H1 (cell line): ENCODE measurements at regions not wholly inside any gene's neighbourhood (a gene's known extent, or its start where the extent isn't known, plus 50 kb on each side); places are given as distances from the start of the nearest gene placed in this dataset.

Experiments
- CTCF ChIA-PET: fragments of 300-600 bp; sonication (Branson Sonifier 250); formaldehyde crosslinking; loops from one replicate; lab custom pipeline; 2021; ENCODE audit not compliant: partially characterized antibody; lab: Charles Lee
- POLR2A ChIA-PET: fragments of 300-600 bp; sonication (Branson Sonifier 250); formaldehyde crosslinking; loops from one replicate; lab custom pipeline; 2021; ENCODE audit warnings: inconsistent platforms; ENCODE audit not compliant: partially characterized antibody; lab: Charles Lee
- DNase-seq, 2 experiments: peaks; one replicate each; pipeline versions ENCODE4 v3.0.0 to v3.0.0-alpha.2; 2010 to 2022; ENCODE audit warnings: low spot score in 2 of 2, low read depth in 1 of 2, mixed read lengths in 1 of 2
- FAIRE-seq: peaks from 2 replicates; lab custom pipeline; 2011; peaks lifted over from hg19 to GRCh38; lab: Jason Lieb, UNC
- H2AFZ ChIP-seq: 2 replicates; pipeline ENCODE4 v1.8.1; 2012; ENCODE audit warnings: low read length, inconsistent platforms
- H2AK5ac ChIP-seq: 2 replicates; pipeline ENCODE4 v1.6.1; 2013; ENCODE audit warnings: low read depth, low read length
- H2BK120ac ChIP-seq: replicated peaks from 2 replicates; pipeline ENCODE3; 2013; ENCODE audit warnings: low read depth, low read length, inconsistent platforms
- H2BK12ac ChIP-seq: 2 replicates; pipeline ENCODE4 v1.6.1; 2013; ENCODE audit warnings: low read depth, low read length
- H2BK15ac ChIP-seq: 2 replicates; pipeline ENCODE4 v1.6.1; 2013; ENCODE audit warnings: low read length
- H2BK20ac ChIP-seq: 2 replicates; pipeline ENCODE4 v1.6.1; 2013; ENCODE audit warnings: low read length
- H2BK5ac ChIP-seq: 2 replicates; pipeline ENCODE4 v1.6.1; 2013; ENCODE audit warnings: low read depth, low read length
- H3K14ac ChIP-seq: 2 replicates; pipeline ENCODE4 v1.6.1; 2013; ENCODE audit warnings: inconsistent platforms; ENCODE audit not compliant: insufficient read length
- H3K18ac ChIP-seq: 2 replicates; pipeline ENCODE4 v1.6.1; 2013; ENCODE audit warnings: low read length; ENCODE audit errors: extremely low read depth
- H3K23ac ChIP-seq: 2 replicates; pipeline ENCODE4 v1.6.1; 2013; ENCODE audit warnings: inconsistent platforms; ENCODE audit not compliant: insufficient read length
- H3K23me2 ChIP-seq: 2 replicates; pipeline ENCODE4 v1.6.1; 2013; ENCODE audit warnings: low read depth, low read length
- H3K27ac ChIP-seq: 2 replicates; pipeline ENCODE4 v1.6.1; 2011; ENCODE audit warnings: low read depth, low read length, inconsistent platforms
- H3K27me3 ChIP-seq, 4 experiments: replicated peaks in 1 of 4; 1 replicate in 1 of 4; 2 replicates in 3 of 4; pipeline versions ENCODE4 v1.6.1 to v1.8.1; 2011 to 2013; ENCODE audit warnings: low read length in 3 of 4, mild to moderate bottlenecking in 3 of 4, inconsistent platforms in 2 of 4, mixed read lengths in 2 of 4, moderate library complexity in 1 of 4; ENCODE audit not compliant: control insufficient read depth in 3 of 4, insufficient read depth in 3 of 4; ENCODE audit errors: extremely low read depth in 1 of 4
- H3K36me3 ChIP-seq, 4 experiments: 2 replicates each; pipeline versions ENCODE4 v1.6.1 to v1.8.1; 2011 to 2013; ENCODE audit warnings: mild to moderate bottlenecking in 4 of 4, low read length in 3 of 4, moderate library complexity in 2 of 4, control low read depth in 1 of 4, inconsistent platforms in 1 of 4; ENCODE audit not compliant: insufficient read depth in 4 of 4, control insufficient read depth in 2 of 4
- H3K4ac ChIP-seq: replicated peaks from 2 replicates; pipeline ENCODE3; 2013; ENCODE audit warnings: low read length, low read depth, mixed read lengths, inconsistent platforms; ENCODE audit not compliant: insufficient read length
- H3K4me1 ChIP-seq, 4 experiments: replicated peaks in 1 of 4; 1 replicate in 1 of 4; 2 replicates in 3 of 4; pipeline versions ENCODE4 v1.6.1 to v1.8.1; 2011 to 2013; ENCODE audit warnings: low read length in 3 of 4, inconsistent platforms in 2 of 4, mixed read lengths in 1 of 4; ENCODE audit not compliant: insufficient read depth in 4 of 4, control insufficient read depth in 3 of 4
- H3K4me2 ChIP-seq, 2 experiments: 2 replicates each; pipeline versions ENCODE4 v1.6.1 to v1.8.1; 2011 to 2013; ENCODE audit warnings: low read depth in 2 of 2, low read length in 2 of 2, control low read depth in 1 of 2, inconsistent platforms in 1 of 2, mild to moderate bottlenecking in 1 of 2; ENCODE audit not compliant: insufficient read depth in 1 of 2
- H3K4me3 ChIP-seq, 4 experiments: fragments of 200-600, 300-600 bp in 1 of 4; sonication (generic), shearing (Covaris generic), sonication (Bioruptor Twin) in 1 of 4; 2 replicates each; pipeline versions ENCODE4 v1.5.1 to v1.8.1; 2011 to 2016; ENCODE audit warnings: low read length in 4 of 4, low read depth in 3 of 4, control low read depth in 2 of 4, inconsistent platforms in 2 of 4, mild to moderate bottlenecking in 2 of 4, mixed read lengths in 1 of 4, moderate library complexity in 1 of 4; ENCODE audit not compliant: insufficient read depth in 2 of 4; ENCODE audit errors: extremely low read depth in 1 of 4
- H3K56ac ChIP-seq: replicated peaks from 2 replicates; pipeline ENCODE3; 2013; ENCODE audit warnings: low read depth, mild to moderate bottlenecking, mixed read lengths, low read length, inconsistent platforms; ENCODE audit not compliant: insufficient read length
- H3K79me1 ChIP-seq: 2 replicates; pipeline ENCODE4 v1.6.1; 2013; ENCODE audit warnings: low read depth, low read length, control low read depth
- H3K79me2 ChIP-seq, 2 experiments: 2 replicates each; pipeline versions ENCODE4 v1.6.1 to v1.8.1; 2012 to 2013; ENCODE audit warnings: low read length in 2 of 2, mild to moderate bottlenecking in 2 of 2, inconsistent platforms in 1 of 2; ENCODE audit not compliant: insufficient read depth in 2 of 2, control insufficient read depth in 1 of 2
- H3K9ac ChIP-seq, 4 experiments: replicated peaks in 1 of 4; 1 replicate in 1 of 4; 2 replicates in 3 of 4; pipeline versions ENCODE4 v1.6.1 to v1.8.1; 2011 to 2013; ENCODE audit warnings: low read depth in 3 of 4, low read length in 3 of 4, control low read depth in 2 of 4, mild to moderate bottlenecking in 2 of 4, moderate library complexity in 2 of 4, inconsistent platforms in 1 of 4; ENCODE audit errors: extremely low read depth in 1 of 4
- H3K9me3 ChIP-seq, 2 experiments: 2 replicates each; pipeline versions ENCODE4 v1.6.1 to v1.8.1; 2012 to 2013; ENCODE audit warnings: mild to moderate bottlenecking in 2 of 2, moderate library complexity in 2 of 2, control low read depth in 1 of 2, inconsistent platforms in 1 of 2, low read depth in 1 of 2, low read length in 1 of 2, mixed read lengths in 1 of 2; ENCODE audit not compliant: insufficient read depth in 2 of 2
- H4K20me1 ChIP-seq, 2 experiments: replicated peaks in 1 of 2; 2 replicates each; pipeline versions ENCODE3 to v1.8.1; 2011 to 2013; ENCODE audit warnings: inconsistent platforms in 2 of 2, low read length in 2 of 2, mild to moderate bottlenecking in 1 of 2; ENCODE audit not compliant: insufficient read depth in 2 of 2, control insufficient read depth in 1 of 2
- H4K5ac ChIP-seq: 2 replicates; pipeline ENCODE4 v1.6.1; 2013; ENCODE audit warnings: low read length, low read depth, mixed read lengths, inconsistent platforms; ENCODE audit not compliant: insufficient read length
- H4K8ac ChIP-seq: 2 replicates; pipeline ENCODE4 v1.8.0; 2013; ENCODE audit warnings: mild to moderate bottlenecking, moderate library complexity, low read length, inconsistent platforms; ENCODE audit not compliant: insufficient read depth; ENCODE audit errors: extremely low read depth
- H4K91ac ChIP-seq: replicated peaks from 2 replicates; pipeline ENCODE3; 2013; ENCODE audit warnings: low read length, mixed read lengths, inconsistent platforms; ENCODE audit not compliant: insufficient read length
- SP2 ChIP-seq: IDR thresholded peaks from 2 replicates; pipeline ENCODE4 v1.6.1; 2012; ENCODE audit warnings: mild to moderate bottlenecking, low read length, inconsistent platforms
- TEAD4 ChIP-seq: IDR thresholded peaks from 2 replicates; pipeline ENCODE4 v1.6.1; 2012; ENCODE audit warnings: low read depth, low read length, inconsistent platforms, mixed read lengths

GRCh38 chr12:105457026-105457425, 126.5 kb downstream of the C12orf75 start:
- Histone ChIP-seq H2AK5ac (no peak overlapping the region), H3K4me2 (no peak overlapping the region), H2BK15ac (no peak overlapping the region), H3K79me1 (no peaks in the 10 kb centered on the region), H3K18ac (no peak overlapping the region)
- no peak for FAIRE-seq
- TF ChIP-seq TEAD4 = no peak
- no peak for TF ChIP-seq SP2
- TF ChIP-seq, all 59 proteins: peak for 0
- Histone ChIP-seq H4K8ac (no peak overlapping the region), H3K4me1 (peaks cover 0 to 3% (median 0%) of the 10 kb centered on the region in 4 experiments; a peak in 1 of 7 replicates), H4K5ac (no peak overlapping the region), H3K36me3 (no peaks in the 10 kb centered on the region), H4K91ac (no peak overlapping the region), H2AFZ (no peak overlapping the region), H2BK120ac (no peak overlapping the region), H2BK12ac (no peak overlapping the region), H3K23ac (no peak overlapping the region), H3K9me3 (peaks cover 0 to 3% of the 10 kb centered on the region in 2 experiments; a peak in 1 of 4 replicates), H3K4me3 (no peak overlapping the region), H2BK5ac (no peak overlapping the region), H3K4ac (no peak overlapping the region), H3K56ac (no peak overlapping the region), H3K27me3 (no peaks in the 10 kb centered on the region), H2BK20ac (no peak overlapping the region), H3K9ac (no peak overlapping the region), H4K20me1 (no peaks in the 10 kb centered on the region), H3K14ac (no peak overlapping the region), H3K79me2 (no peaks in the 10 kb centered on the region), H3K23me2 (no peaks in the 10 kb centered on the region), H3K27ac (no peak overlapping the region)
- DNase-seq = no peak
- ChIA-PET CTCF (interaction anchor here (1.8 kb wide), 1 partner anchor 249 kb away, joined by 5 read pairs; no protein-coding TSS in a partner anchor), POLR2A (no interaction called here)
